H4 (cell line): ENCODE measurements at regions not wholly inside any gene's neighbourhood (a gene's known extent, or its start where the extent isn't known, plus 50 kb on each side); places are given as distances from the start of the nearest gene placed in this dataset.
"Not testable (repeated sequence)": the region's sequence is repeated elsewhere in the genome, so short reads cannot be mapped to it uniquely, and the experiment has no call there.

Experiments used
- DNase-seq: peaks from one replicate; pipeline ENCODE4 v3.0.0-alpha.2; 2015; ENCODE audit warnings: low spot score

DNA sequence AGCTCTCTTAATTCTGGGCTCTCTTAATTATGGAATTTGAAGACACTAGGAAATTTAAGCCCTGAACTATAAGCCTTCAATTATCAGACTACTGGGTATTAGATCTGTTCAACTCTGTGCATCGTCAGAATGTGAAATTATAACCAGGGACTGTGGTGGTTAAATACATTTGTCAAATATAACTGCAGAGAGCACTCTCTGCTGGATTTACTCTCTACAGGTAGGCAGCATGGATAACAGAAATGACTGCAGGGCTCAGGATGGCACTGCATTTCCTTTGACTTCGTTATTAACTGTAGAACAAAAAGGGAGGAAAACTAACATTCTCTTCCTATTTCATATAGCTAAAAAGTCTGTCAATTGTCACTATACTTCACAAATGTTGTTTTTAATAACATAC is 310.1 kb upstream of the RASGEF1B start:
- no peak for DNase-seq

DNA sequence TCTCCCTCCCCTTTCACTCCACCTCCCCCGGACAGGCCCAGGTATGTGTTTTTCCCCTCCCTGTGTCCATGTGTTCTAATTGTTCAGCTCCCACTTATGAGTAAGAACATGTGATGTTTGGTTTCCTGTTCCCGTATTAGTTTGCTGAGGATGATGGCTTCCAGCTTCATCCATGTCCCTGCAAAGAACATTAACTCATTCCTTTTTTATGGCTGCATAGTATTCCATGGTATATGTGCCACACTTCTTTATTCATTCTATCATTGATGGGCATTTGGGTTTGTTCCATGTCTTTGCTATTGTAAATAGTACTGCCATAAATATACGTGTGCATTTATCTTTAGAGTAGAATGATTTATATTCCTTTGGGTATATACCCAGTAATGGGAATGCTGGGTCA is 306.0 kb upstream of the RASGEF1B start:
- DNase-seq, result not testable (repeated sequence)

- DNase-seq, result no peak
These were observed 305.1 kb upstream of the RASGEF1B start for GRCh38 chr4:81776794-81777193.

DNA sequence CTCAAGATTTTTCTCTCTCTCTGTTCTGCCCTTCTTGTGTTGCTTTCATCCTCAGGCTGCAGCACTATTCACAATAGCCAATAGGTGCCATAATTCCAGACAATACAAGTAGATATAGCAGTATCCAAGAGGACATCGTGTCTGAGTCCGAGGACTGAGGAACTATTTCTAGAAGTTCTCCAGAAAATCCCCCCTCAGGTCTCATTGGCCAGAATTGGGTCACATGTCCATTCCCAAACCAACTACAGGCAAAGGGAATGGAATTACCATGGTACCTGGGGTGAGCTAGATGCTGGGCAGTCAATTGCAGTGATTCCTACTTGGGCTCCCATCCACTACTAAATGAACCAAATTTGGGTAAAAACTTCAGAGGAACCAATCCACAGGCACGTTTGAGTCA is 301.9 kb upstream of the RASGEF1B start:
- DNase-seq, result no peak

- no peak for DNase-seq
These were observed 300.0 kb upstream of the RASGEF1B start for GRCh38 chr4:81771721-81772120.

- DNase-seq, result no peak
These were observed 297.5 kb upstream of the RASGEF1B start for GRCh38 chr4:81769244-81769643.

- DNase-seq, result no peak
These were observed 287.0 kb upstream of the RASGEF1B start for GRCh38 chr4:81758574-81759264.

GRCh38 chr4:81757691-81758090 is 286.0 kb upstream of the RASGEF1B start:
- peak; percentile 6 for DNase-seq

GRCh38 chr4:81756973-81757372 is 285.3 kb upstream of the RASGEF1B start:
- no peak for DNase-seq

GRCh38 chr4:81756042-81756441 is 284.3 kb upstream of the RASGEF1B start:
- no peak for DNase-seq

DNA sequence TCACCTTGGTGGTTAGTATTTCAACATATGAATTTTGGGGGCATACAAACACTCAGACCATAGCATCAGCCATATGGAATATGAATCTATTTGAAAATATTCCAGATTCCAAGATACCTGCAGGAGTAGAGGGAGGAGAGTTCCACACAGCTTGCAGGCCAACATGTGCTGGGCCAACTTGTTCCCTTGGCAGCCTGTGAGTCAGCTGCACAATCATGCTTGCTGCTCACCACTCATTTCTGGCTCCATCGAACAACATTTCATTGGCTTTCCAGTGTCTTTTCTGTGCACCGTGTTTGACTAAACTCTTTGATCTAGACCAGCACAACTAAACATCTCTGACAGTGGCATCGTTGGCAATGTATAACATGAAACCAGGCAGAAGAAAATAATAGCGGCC is 282.5 kb upstream of the RASGEF1B start:
- no peak for DNase-seq

- no peak for DNase-seq
These were observed 280.0 kb upstream of the RASGEF1B start for GRCh38 chr4:81751531-81752289.

DNA sequence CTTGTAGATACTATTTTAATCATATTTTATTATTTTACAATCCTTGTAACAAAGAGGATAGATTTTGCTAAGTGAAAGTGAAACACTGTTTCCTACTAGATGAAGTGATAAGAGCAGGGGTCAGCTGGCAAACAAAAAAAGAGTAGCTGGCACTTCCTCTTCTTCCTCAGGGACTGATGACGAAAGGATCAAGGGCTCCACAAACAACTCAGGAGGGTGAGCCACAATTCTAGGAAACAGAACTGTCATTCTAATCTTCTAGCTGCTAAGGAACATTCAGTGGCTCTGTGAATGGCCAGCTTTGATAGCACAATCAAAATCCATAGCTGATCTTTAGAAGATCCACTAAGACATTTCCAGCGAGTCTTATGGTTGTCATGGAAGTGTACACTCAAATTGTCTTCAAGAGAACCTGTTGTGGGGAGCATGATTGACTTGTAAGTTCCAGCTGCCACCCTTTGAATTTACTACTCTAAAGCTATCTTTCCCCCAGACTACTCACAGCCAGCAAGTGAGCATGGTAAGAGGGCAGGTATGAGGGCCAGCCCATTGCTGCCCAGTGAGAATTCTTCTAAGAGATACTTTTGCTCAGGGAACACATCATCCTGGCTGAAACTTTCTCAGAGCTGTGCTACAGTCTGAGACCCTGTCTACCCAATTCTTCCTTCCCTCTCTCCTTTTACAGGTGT is 275.7 kb upstream of the RASGEF1B start:
- DNase-seq, result peak; percentile 13

GRCh38 chr4:81746773-81747172 is 275.1 kb upstream of the RASGEF1B start:
- no peak for DNase-seq

GRCh38 chr4:81746071-81746470 is 274.4 kb upstream of the RASGEF1B start:
- DNase-seq, result no peak

DNA sequence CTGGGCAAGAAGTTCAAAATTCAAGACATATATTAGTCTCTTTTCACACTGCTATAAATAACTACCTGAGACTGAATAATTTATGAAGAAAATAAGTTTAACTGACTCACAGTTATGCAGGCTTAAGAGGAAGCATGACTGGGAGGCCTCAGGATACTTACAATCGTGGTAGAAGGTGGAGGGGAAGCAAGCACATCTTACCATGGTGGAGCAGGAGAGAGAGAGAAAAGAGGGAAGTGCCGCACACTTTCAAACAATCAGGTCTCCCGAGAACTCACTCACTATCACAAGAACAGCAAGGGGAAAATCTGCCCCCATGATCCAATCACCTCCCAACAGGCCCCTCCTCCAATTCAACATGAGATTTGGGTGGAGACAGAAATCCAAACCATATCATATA is 273.3 kb upstream of the RASGEF1B start:
- DNase-seq, result no peak

DNA sequence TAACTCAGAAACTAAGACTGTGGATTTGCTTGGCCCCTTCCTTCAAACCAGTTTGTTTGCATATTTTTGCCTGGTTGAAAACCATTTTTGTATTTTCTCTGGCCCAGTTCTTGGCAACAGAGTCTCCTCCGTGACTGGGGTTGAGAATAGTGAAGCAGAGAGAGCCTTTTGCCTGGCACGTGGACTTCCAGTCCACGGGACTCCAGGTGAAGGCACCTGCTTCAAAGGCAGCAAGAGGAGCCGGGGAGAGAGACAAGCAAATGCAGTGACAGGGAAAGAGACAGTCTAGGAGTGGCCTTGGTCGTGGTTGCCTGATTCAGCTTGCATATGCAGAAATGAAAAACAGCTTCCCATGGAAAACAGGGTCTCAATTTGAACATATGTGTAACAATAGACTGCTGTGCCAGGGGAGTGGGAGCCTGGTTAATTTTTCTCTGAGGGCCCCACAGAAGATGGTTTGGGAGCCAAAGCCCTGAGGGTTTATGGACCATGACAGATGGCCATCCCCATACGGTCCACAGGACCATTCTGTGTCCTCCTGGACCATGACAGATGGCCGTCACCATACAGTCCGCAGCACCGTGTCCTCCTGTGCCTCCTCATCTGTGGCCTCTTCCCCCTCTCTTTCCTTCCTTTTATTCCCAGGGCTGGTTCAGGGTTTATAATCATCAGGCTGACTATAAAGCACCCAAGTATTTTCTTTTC is 272.2 kb upstream of the RASGEF1B start:
- DNase-seq, result no peak

DNA sequence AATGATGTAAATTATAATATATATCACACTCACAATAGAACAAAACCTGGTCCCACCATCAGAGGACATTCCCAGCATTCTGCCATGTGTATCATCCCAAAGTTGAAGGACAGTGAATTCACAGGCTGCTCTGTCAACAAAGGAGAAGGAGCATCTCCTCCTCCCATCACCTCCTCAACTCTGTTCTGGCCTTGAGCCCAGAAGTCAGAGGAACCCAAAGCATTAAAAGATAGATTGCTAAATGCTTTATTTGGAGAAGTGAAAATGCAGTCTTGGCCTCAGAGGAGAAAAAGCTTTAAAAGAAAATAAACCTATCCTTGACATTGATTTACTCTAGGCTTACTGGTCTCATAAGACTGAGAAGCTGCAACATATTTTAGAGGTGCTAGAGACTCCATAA is 268.8 kb upstream of the RASGEF1B start:
- no peak for DNase-seq

DNA sequence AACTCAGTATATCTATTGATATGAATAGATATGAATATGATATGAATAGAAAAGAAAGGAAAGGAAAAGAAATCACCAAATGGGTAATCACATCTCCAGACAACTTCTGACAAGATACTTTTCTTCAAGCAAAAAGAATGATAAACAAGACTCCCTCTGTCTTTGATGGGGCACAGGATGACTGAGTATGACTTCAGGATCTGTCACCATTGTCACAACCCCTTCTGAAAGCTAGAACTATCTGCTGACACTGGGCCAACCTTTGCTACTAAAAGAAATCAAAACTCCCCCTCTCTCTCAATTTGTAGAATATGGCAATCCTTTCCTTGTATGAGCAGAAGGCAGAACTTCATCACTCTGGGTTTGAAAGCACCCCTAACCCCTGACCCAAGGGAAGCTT is 267.2 kb upstream of the RASGEF1B start:
- no peak for DNase-seq

DNA sequence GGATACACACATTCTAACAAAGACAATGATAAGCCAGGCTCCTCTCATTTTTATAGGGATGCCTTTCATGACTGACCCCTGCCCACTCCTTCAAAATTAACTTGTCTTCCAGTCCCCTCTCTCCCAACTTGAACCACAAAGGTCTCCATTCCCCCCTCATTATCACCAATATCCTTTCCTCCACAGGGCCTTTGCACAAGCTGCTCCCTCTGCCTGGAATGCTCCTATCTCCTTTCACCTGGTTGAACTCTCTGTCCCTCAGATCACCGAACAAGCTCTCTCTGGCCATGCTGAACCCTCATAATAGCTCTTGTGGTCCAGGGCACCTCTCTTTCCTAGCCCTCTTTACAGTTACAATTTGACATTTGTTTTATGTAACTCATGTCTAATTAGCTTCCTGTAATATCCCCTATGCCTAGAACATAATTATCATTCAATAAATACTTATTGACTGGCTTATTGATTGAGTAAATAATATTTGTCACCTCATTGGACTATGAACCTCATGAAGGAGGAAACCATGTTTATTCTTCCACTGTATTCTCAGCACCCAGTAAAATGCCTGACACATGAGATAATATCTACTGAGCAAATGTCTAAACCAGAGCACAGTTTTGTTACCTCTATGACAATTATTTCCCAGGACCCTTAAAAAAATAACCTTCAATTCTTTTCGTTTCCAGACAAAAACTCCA is 266.3 kb upstream of the RASGEF1B start:
- no peak for DNase-seq

DNA sequence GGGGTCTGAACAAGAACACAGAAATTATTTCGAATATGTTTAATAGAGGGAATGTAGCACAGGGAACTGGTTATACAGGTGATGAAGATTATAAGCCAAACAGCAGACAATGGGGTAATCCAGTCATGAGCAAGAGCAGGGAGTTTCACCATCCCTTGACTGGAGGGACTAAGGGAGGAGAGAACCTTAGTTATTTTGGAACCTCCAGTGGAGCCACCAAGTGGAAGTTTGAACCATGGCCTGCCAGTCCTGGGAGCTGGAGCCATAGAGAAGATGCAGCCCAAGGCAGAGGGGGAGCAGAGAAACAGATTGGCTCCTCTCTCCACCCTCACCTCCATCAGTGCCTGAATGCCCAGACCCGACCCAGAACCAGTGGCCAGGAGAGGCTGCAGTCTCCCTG is 264.6 kb upstream of the RASGEF1B start:
- no peak for DNase-seq

GRCh38 chr4:81732980-81733379 is 261.3 kb upstream of the RASGEF1B start:
- DNase-seq, result no peak
